DND-41 (cell line): ENCODE measurements at regions not wholly inside any gene's neighbourhood (a gene's known extent, or its start where the extent isn't known, plus 50 kb on each side); places are given as distances from the start of the nearest gene placed in this dataset.

ENCODE experiments used
- CTCF ChIP-seq: IDR thresholded peaks from 2 replicates; pipeline ENCODE4 v1.5.1; 2012; ENCODE audit warnings: borderline replicate concordance, low read length, moderate library complexity, mild to moderate bottlenecking; ENCODE audit not compliant: poor library complexity, severe bottlenecking; ENCODE audit errors: extremely low read depth
- EZH2 ChIP-seq: IDR thresholded peaks from 3 replicates; pipeline ENCODE4 v1.6.1; 2012; ENCODE audit warnings: borderline replicate concordance, low read depth, mild to moderate bottlenecking, moderate library complexity, low read length, inconsistent platforms; ENCODE audit not compliant: severe bottlenecking

GRCh38 chr4:29002151-29002550 is 1718.0 kb upstream of the PCDH7 start:
- TF ChIP-seq CTCF (no peak), EZH2 (no peak)
